GM23338 (cell line): ENCODE measurements at regions not wholly inside any gene's neighbourhood (a gene's known extent, or its start where the extent isn't known, plus 50 kb on each side); places are given as distances from the start of the nearest gene placed in this dataset.

ENCODE experiments used
- ATAC-seq: fragments of 200-7000 bp; cut with Tn5 transposase; 3 replicates; pipeline ENCODE4 v1.9.1; 2020
- DNase-seq: peaks from one replicate; pipeline ENCODE4 v3.0.0-alpha.2; 2015; ENCODE audit warnings: low spot score
- H2AFZ ChIP-seq: fragments of 200-600 bp; sonication (generic); 2 replicates; pipeline ENCODE4 v1.8.0; 2016; ENCODE audit warnings: antibody characterized with exemption, mild to moderate bottlenecking, moderate library complexity
- H3F3A ChIP-seq: fragments of 200-600 bp; sonication (generic); replicated peaks from 2 replicates; pipeline ENCODE4 v1.8.0; 2017; ENCODE audit warnings: antibody characterized with exemption, mixed run types, low read depth
- H3K27ac ChIP-seq: fragments of 200-600 bp; sonication (generic); 2 replicates; pipeline ENCODE4 v1.6.1; 2016; ENCODE audit warnings: low read depth
- H3K27me3 ChIP-seq: fragments of 200-600 bp; sonication (generic); 2 replicates; pipeline ENCODE4 v1.8.0; 2016; ENCODE audit warnings: mild to moderate bottlenecking, mixed run types, moderate library complexity; ENCODE audit not compliant: insufficient read depth
- H3K36me3 ChIP-seq: fragments of 200-600 bp; sonication (generic); 2 replicates; pipeline ENCODE4 v1.8.0; 2016; ENCODE audit warnings: mild to moderate bottlenecking; ENCODE audit not compliant: insufficient read depth
- H3K4me1 ChIP-seq: fragments of 200-600 bp; sonication (generic); 2 replicates; pipeline ENCODE4 v1.8.0; 2016; ENCODE audit warnings: mild to moderate bottlenecking, moderate library complexity; ENCODE audit not compliant: insufficient read depth
- H3K4me2 ChIP-seq: fragments of 200-600 bp; sonication (generic); 2 replicates; pipeline ENCODE4 v1.7.1; 2017; ENCODE audit warnings: mixed run types
- H3K4me3 ChIP-seq: fragments of 200-600 bp; sonication (generic); 2 replicates; pipeline ENCODE4 v1.6.1; 2016; ENCODE audit warnings: mixed run types
- H3K79me2 ChIP-seq: fragments of 200-600 bp; sonication (generic); replicated peaks from 2 replicates; pipeline ENCODE4 v1.8.0; 2017; ENCODE audit warnings: mild to moderate bottlenecking; ENCODE audit not compliant: insufficient read depth
- H3K9me2 ChIP-seq: fragments of 200-600 bp; sonication (generic); 2 replicates; pipeline ENCODE4 v1.8.0; 2017; ENCODE audit not compliant: insufficient read depth
- H4K20me1 ChIP-seq: fragments of 200-600 bp; sonication (generic); replicated peaks from 2 replicates; pipeline ENCODE4 v1.8.0; 2017; ENCODE audit warnings: mild to moderate bottlenecking; ENCODE audit not compliant: insufficient read depth
- H3K27ac Mint-ChIP-seq: 2 replicates; pipeline ENCODE4 v1.8.0; 2020; ENCODE audit warnings: inconsistent platforms, mild to moderate bottlenecking, moderate library complexity, mixed read lengths
- H3K27me3 Mint-ChIP-seq: 3 replicates; pipeline ENCODE4 v1.8.0; 2022; ENCODE audit warnings: low read depth, mild to moderate bottlenecking, moderate library complexity, mixed read lengths, inconsistent platforms; ENCODE audit not compliant: insufficient read depth, poor library complexity
- H3K36me3 Mint-ChIP-seq: 3 replicates; pipeline ENCODE4 v1.8.0; 2021; ENCODE audit warnings: low read depth, mild to moderate bottlenecking, inconsistent platforms, moderate library complexity, mixed read lengths
- H3K4me1 Mint-ChIP-seq: 3 replicates; pipeline ENCODE4 v1.8.0; 2020; ENCODE audit warnings: mild to moderate bottlenecking, inconsistent platforms, mixed read lengths
- H3K4me3 Mint-ChIP-seq: 3 replicates; pipeline ENCODE4 v1.8.0; 2021; ENCODE audit warnings: moderate library complexity, mild to moderate bottlenecking, inconsistent platforms, mixed read lengths
- H3K9me3 Mint-ChIP-seq: 3 replicates; pipeline ENCODE4 v1.8.0; 2020; ENCODE audit warnings: moderate library complexity, mild to moderate bottlenecking, inconsistent platforms, mixed read lengths
- CREB1 ChIP-seq: fragments of 250-450 bp; sonication (Bioruptor Pico); IDR thresholded peaks from 2 replicates; pipeline ENCODE4 v1.5.0; 2020; ENCODE audit warnings: low read depth, mild to moderate bottlenecking, moderate library complexity
- EZH2 ChIP-seq: fragments of 200-600 bp; sonication (generic); IDR thresholded peaks from one replicate; pipeline ENCODE4 v1.8.0; 2017; ENCODE audit warnings: antibody characterized with exemption, mild to moderate bottlenecking, low read depth; ENCODE audit not compliant: unreplicated experiment
- EZH2phosphoT487 ChIP-seq: fragments of 200-600 bp; sonication (generic); IDR thresholded peaks from one replicate; pipeline ENCODE4 v1.8.1; 2018; ENCODE audit warnings: antibody characterized with exemption; ENCODE audit not compliant: unreplicated experiment
- JUNB ChIP-seq: IDR thresholded peaks from one replicate; pipeline ENCODE4 v1.6.1; 2016; ENCODE audit warnings: antibody characterized with exemption; ENCODE audit not compliant: unreplicated experiment
- NANOG ChIP-seq: IDR thresholded peaks from 2 replicates; pipeline ENCODE4 v1.6.1; 2016; ENCODE audit warnings: antibody characterized with exemption, borderline replicate concordance
- POLR2AphosphoS5 ChIP-seq: IDR thresholded peaks from 2 replicates; pipeline ENCODE4 v1.6.1; 2016; ENCODE audit warnings: antibody characterized with exemption, low read depth
- REST ChIP-seq: IDR thresholded peaks from one replicate; pipeline ENCODE4 v1.6.1; 2018; ENCODE audit warnings: antibody characterized with exemption; ENCODE audit not compliant: unreplicated experiment
- STAT1 ChIP-seq: IDR thresholded peaks from one replicate; pipeline ENCODE4 v1.6.1; 2016; ENCODE audit warnings: antibody characterized with exemption; ENCODE audit not compliant: unreplicated experiment
- ZNF114 ChIP-seq: fragments of 250-450 bp; sonication (Bioruptor Pico); IDR thresholded peaks from 2 replicates; pipeline ENCODE4 v1.5.0; 2020; ENCODE audit warnings: mild to moderate bottlenecking, moderate library complexity
- ZNF331 ChIP-seq: fragments of 250-450 bp; sonication (Bioruptor Pico); IDR thresholded peaks from 2 replicates; pipeline ENCODE4 v1.5.0; 2020; ENCODE audit warnings: low read depth, mild to moderate bottlenecking, moderate library complexity
- TF ChIP-seq, protein P1 (sequence below): IDR thresholded peaks from 2 replicates; pipeline ENCODE4 v1.6.1; 2016; ENCODE audit warnings: antibody characterized with exemption
- TF ChIP-seq, protein P2 (sequence below), 2 experiments: fragments of 200-600 bp in 1 of 2; sonication (generic) in 1 of 2; conservative IDR thresholded peaks; 2 replicates each; pipeline versions ENCODE4 v1.5.1 to v1.6.1; 2016 to 2017; ENCODE audit warnings: antibody characterized with exemption in 2 of 2, low read depth in 2 of 2, mild to moderate bottlenecking in 2 of 2, moderate library complexity in 1 of 2
- TF ChIP-seq, protein P3 (sequence below): fragments of 250-450 bp; sonication (Bioruptor Pico); IDR thresholded peaks from 2 replicates; pipeline ENCODE4 v1.5.0; 2020; ENCODE audit warnings: mild to moderate bottlenecking, moderate library complexity

GRCh38 chr13:70473907-70474306 lies 365.7 kb upstream of the KLHL1 start:
- no peaks in the 10 kb centered on the region for H3K9me2 ChIP-seq
- no peaks in the 10 kb centered on the region for H3K27me3 Mint-ChIP-seq
- TF ChIP-seq CREB1 (CRISPR knock-in tag) (no peak), EZH2 (no peak), STAT1 (no peak), POLR2AphosphoS5 (no peak), ZNF331 (no peak), ZNF114 (no peak), NANOG (no peak), REST (no peak), JUNB (no peak), EZH2phosphoT487 (no peak)
- TF ChIP-seq, protein P1, sequence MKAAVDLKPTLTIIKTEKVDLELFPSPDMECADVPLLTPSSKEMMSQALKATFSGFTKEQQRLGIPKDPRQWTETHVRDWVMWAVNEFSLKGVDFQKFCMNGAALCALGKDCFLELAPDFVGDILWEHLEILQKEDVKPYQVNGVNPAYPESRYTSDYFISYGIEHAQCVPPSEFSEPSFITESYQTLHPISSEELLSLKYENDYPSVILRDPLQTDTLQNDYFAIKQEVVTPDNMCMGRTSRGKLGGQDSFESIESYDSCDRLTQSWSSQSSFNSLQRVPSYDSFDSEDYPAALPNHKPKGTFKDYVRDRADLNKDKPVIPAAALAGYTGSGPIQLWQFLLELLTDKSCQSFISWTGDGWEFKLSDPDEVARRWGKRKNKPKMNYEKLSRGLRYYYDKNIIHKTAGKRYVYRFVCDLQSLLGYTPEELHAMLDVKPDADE, result no peak
- TF ChIP-seq, protein P2, sequence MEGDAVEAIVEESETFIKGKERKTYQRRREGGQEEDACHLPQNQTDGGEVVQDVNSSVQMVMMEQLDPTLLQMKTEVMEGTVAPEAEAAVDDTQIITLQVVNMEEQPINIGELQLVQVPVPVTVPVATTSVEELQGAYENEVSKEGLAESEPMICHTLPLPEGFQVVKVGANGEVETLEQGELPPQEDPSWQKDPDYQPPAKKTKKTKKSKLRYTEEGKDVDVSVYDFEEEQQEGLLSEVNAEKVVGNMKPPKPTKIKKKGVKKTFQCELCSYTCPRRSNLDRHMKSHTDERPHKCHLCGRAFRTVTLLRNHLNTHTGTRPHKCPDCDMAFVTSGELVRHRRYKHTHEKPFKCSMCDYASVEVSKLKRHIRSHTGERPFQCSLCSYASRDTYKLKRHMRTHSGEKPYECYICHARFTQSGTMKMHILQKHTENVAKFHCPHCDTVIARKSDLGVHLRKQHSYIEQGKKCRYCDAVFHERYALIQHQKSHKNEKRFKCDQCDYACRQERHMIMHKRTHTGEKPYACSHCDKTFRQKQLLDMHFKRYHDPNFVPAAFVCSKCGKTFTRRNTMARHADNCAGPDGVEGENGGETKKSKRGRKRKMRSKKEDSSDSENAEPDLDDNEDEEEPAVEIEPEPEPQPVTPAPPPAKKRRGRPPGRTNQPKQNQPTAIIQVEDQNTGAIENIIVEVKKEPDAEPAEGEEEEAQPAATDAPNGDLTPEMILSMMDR (conservative IDR thresholded peaks at IDR 0.05; ENCODE audit: low read depth in 2 of 2), result no peak
- TF ChIP-seq, protein P3, sequence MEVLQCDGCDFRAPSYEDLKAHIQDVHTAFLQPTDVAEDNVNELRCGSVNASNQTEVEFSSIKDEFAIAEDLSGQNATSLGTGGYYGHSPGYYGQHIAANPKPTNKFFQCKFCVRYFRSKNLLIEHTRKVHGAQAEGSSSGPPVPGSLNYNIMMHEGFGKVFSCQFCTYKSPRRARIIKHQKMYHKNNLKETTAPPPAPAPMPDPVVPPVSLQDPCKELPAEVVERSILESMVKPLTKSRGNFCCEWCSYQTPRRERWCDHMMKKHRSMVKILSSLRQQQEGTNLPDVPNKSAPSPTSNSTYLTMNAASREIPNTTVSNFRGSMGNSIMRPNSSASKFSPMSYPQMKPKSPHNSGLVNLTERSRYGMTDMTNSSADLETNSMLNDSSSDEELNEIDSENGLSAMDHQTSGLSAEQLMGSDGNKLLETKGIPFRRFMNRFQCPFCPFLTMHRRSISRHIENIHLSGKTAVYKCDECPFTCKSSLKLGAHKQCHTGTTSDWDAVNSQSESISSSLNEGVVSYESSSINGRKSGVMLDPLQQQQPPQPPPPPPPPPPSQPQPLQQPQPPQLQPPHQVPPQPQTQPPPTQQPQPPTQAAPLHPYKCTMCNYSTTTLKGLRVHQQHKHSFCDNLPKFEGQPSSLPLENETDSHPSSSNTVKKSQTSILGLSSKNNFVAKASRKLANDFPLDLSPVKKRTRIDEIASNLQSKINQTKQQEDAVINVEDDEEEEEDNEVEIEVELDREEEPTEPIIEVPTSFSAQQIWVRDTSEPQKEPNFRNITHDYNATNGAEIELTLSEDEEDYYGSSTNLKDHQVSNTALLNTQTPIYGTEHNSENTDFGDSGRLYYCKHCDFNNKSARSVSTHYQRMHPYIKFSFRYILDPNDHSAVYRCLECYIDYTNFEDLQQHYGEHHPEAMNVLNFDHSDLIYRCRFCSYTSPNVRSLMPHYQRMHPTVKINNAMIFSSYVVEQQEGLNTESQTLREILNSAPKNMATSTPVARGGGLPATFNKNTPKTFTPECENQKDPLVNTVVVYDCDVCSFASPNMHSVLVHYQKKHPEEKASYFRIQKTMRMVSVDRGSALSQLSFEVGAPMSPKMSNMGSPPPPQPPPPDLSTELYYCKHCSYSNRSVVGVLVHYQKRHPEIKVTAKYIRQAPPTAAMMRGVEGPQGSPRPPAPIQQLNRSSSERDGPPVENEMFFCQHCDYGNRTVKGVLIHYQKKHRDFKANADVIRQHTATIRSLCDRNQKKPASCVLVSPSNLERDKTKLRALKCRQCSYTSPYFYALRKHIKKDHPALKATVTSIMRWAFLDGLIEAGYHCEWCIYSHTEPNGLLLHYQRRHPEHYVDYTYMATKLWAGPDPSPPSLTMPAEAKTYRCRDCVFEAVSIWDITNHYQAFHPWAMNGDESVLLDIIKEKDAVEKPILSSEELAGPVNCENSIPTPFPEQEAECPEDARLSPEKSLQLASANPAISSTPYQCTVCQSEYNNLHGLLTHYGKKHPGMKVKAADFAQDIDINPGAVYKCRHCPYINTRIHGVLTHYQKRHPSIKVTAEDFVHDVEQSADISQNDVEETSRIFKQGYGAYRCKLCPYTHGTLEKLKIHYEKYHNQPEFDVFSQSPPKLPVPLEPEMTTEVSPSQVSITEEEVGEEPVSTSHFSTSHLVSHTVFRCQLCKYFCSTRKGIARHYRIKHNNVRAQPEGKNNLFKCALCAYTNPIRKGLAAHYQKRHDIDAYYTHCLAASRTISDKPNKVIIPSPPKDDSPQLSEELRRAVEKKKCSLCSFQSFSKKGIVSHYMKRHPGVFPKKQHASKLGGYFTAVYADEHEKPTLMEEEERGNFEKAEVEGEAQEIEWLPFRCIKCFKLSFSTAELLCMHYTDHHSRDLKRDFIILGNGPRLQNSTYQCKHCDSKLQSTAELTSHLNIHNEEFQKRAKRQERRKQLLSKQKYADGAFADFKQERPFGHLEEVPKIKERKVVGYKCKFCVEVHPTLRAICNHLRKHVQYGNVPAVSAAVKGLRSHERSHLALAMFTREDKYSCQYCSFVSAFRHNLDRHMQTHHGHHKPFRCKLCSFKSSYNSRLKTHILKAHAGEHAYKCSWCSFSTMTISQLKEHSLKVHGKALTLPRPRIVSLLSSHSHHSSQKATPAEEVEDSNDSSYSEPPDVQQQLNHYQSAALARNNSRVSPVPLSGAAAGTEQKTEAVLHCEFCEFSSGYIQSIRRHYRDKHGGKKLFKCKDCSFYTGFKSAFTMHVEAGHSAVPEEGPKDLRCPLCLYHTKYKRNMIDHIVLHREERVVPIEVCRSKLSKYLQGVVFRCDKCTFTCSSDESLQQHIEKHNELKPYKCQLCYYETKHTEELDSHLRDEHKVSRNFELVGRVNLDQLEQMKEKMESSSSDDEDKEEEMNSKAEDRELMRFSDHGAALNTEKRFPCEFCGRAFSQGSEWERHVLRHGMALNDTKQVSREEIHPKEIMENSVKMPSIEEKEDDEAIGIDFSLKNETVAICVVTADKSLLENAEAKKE (CRISPR knock-in tag), result no peak

More at GRCh38 chr13:70473907-70474306, 365.7 kb upstream of the KLHL1 start:
- peaks cover 5% of the 10 kb centered on the region; the same call in 2 of the 3 replicates for H3K4me1 Mint-ChIP-seq
- H3K9me3 Mint-ChIP-seq, result no peaks in the 10 kb centered on the region
- no peaks in the 10 kb centered on the region for H4K20me1 ChIP-seq
- H3K4me1 ChIP-seq, result peaks cover 3% of the 10 kb centered on the region; the same call in 1 of the 2 replicates
- no peaks in the 10 kb centered on the region for H3K27me3 ChIP-seq
- H3K27ac ChIP-seq, result no peak overlapping the region
- H3K36me3 ChIP-seq, result no peaks in the 10 kb centered on the region
- no peak for ATAC-seq
- H3K79me2 ChIP-seq, result no peaks in the 10 kb centered on the region
- no peak overlapping the region for H3K4me3 Mint-ChIP-seq
- no peak overlapping the region for H2AFZ ChIP-seq
- no peaks in the 10 kb centered on the region for H3F3A ChIP-seq
- peak overlapping the region; percentile 73; the same call in 1 of the 2 replicates for H3K27ac Mint-ChIP-seq
- no peak for DNase-seq
- no peaks in the 10 kb centered on the region for H3K36me3 Mint-ChIP-seq
- H3K4me2 ChIP-seq, result no peak overlapping the region
- no peak overlapping the region for H3K4me3 ChIP-seq
